Stomach (tissue), 4 donors: ENCODE measurements at regions not wholly inside any gene's neighbourhood (a gene's known extent, or its start where the extent isn't known, plus 50 kb on each side); places are given as distances from the start of the nearest gene placed in this dataset.

Experiments used
- POLR2A ChIP-seq, 4 donors: fragments of 450-650 bp; IDR thresholded peaks; one replicate each; pipeline ENCODE4 v1.6.1; 2016; ENCODE audit warnings: antibody characterized with exemption in 4 of 4, control low read depth in 2 of 4, mild to moderate bottlenecking in 1 of 4, moderate library complexity in 1 of 4
- POLR2AphosphoS5 ChIP-seq, 3 donors: sonication (generic); formaldehyde crosslinking; IDR thresholded peaks; one replicate each; pipeline ENCODE4 v1.6.1; 2016; ENCODE audit warnings: antibody characterized with exemption in 3 of 3

DNA sequence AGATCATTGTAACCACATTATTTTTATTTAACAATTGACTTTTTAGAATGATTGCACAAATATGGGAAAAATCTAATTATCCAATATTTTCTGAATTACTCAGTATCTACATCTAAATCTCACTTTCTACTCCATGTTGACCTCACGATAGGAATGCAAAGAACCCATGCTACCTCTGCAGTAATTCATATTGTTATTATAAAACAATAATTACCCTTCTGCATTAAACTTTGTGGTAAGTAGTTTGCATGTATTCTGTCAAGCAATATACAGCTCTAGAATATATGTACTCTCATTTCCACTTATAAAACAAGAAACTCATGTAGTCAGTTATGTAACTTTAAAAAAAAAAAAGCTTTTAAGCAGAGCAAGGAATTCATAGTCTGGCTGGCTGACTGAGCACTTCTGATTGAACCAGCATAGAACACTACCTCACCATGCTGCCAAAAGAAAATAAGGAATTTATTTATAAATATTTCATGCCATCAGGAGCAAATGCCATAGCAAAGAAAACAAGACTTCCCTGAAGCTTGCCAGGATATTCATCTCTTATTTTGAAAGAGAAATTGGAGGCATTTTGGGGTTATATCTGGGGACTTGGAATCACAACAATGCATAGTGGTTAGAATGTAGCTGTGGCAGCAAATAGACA, 895.7 kb downstream of the XPNPEP1 start:
- no peak for TF ChIP-seq POLR2A (IDR thresholded peaks at IDR 0.05)
- no peak for TF ChIP-seq POLR2AphosphoS5 (IDR thresholded peaks at IDR 0.05)
